ENCODE measurements at regions not wholly inside any gene's neighbourhood (a gene's known extent, or its start where the extent isn't known, plus 50 kb on each side); places are given as distances from the start of the nearest gene placed in this dataset.

GRCh38 chr5:8894031-8894430 is 651.8 kb downstream of the SEMA5A start:
- no peaks in the 10 kb centered on the region for H3K36me3 ChIP-seq
- H3K9me3 ChIP-seq: no peaks in the 10 kb centered on the region
- no peaks in the 10 kb centered on the region for H3K27me3 ChIP-seq
- H3K4me3 ChIP-seq: no peak overlapping the region
- no peak for DNase-seq (ENCODE audit: low spot score)
- H3K27ac ChIP-seq: no peak overlapping the region
- TF ChIP-seq CTCF (IDR thresholded peaks at IDR 0.05): no peak
- H3K4me1 ChIP-seq: no peaks in the 10 kb centered on the region

GRCh38 chr5:8895062-8895461 is 650.8 kb downstream of the SEMA5A start:
- no peak for TF ChIP-seq CTCF (IDR thresholded peaks at IDR 0.05)
- no peaks in the 10 kb centered on the region for H3K36me3 ChIP-seq
- no peak overlapping the region for H3K27ac ChIP-seq
- H3K4me3 ChIP-seq: no peak overlapping the region
- no peaks in the 10 kb centered on the region for H3K9me3 ChIP-seq
- DNase-seq (ENCODE audit: low spot score): no peak
- no peaks in the 10 kb centered on the region for H3K27me3 ChIP-seq
- H3K4me1 ChIP-seq: no peaks in the 10 kb centered on the region

GRCh38 chr5:8895599-8895998 is 650.3 kb downstream of the SEMA5A start:
- DNase-seq (ENCODE audit: low spot score): no peak
- no peak for TF ChIP-seq CTCF (IDR thresholded peaks at IDR 0.05)
- H3K36me3 ChIP-seq: no peaks in the 10 kb centered on the region
- no peaks in the 10 kb centered on the region for H3K9me3 ChIP-seq
- H3K4me1 ChIP-seq: no peaks in the 10 kb centered on the region
- no peak overlapping the region for H3K27ac ChIP-seq
- H3K27me3 ChIP-seq: no peaks in the 10 kb centered on the region
- no peak overlapping the region for H3K4me3 ChIP-seq

- H3K4me3 ChIP-seq: no peak overlapping the region
- no peaks in the 10 kb centered on the region for H3K4me1 ChIP-seq
- DNase-seq (ENCODE audit: low spot score): no peak
- H3K27ac ChIP-seq: no peak overlapping the region
- H3K36me3 ChIP-seq: no peaks in the 10 kb centered on the region
- H3K27me3 ChIP-seq: no peaks in the 10 kb centered on the region
- H3K9me3 ChIP-seq: no peaks in the 10 kb centered on the region
- TF ChIP-seq CTCF (IDR thresholded peaks at IDR 0.05): no peak
Observed at GRCh38 chr5:8897316-8897715, 648.6 kb downstream of the SEMA5A start.

- Histone ChIP-seq H3K4me1 (no peaks in the 10 kb centered on the region), H3K4me3 (no peak overlapping the region), H3K27ac (no peak overlapping the region), H3K9me3 (no peaks in the 10 kb centered on the region), H3K27me3 (no peaks in the 10 kb centered on the region), H3K36me3 (no peaks in the 10 kb centered on the region)
- TF ChIP-seq CTCF (IDR thresholded peaks at IDR 0.05): no peak
- DNase-seq (ENCODE audit: low spot score): no peak
Observed at GRCh38 chr5:8905021-8905420, 640.9 kb downstream of the SEMA5A start.

GRCh38 chr5:8906303-8906967 is 639.4 kb downstream of the SEMA5A start:
- Histone ChIP-seq H3K27ac (no peak overlapping the region), H3K27me3 (no peaks in the 10 kb centered on the region), H3K9me3 (no peaks in the 10 kb centered on the region), H3K4me1 (no peaks in the 10 kb centered on the region), H3K36me3 (no peaks in the 10 kb centered on the region), H3K4me3 (no peak overlapping the region)
- no peak for TF ChIP-seq CTCF (IDR thresholded peaks at IDR 0.05)
- DNase-seq (ENCODE audit: low spot score): no peak
